ENCODE measurements at regions not wholly inside any gene's neighbourhood (a gene's known extent, or its start where the extent isn't known, plus 50 kb on each side); places are given as distances from the start of the nearest gene placed in this dataset.

DNA sequence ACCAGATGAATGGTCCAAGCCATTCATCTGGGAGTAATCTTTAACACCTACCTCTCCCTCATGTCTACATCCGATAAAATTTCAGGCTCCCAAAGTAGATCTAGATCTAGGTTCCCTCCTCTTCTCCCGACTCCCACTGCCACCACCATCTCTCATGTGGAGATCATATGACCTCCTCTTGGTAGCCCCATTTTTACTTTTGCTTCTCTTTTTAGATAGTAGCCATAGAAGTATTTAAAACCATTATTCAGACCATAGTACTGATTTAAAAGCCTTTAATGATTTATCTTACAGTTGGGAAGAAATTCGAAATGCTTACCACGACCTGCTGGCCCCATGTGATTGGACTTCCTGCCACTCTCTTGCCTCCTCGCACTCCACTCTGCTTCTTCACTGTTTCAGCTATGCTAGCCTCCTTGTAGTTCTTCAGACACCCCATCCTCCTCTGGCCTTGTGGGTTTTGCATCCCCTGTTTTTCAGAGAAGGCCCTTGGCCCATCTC is 98.5 kb downstream of the RASSF10 start:
- Histone ChIP-seq H2AFZ (ENCODE audit: low read length) (no peak overlapping the region), H3K79me2 (ENCODE audit: insufficient read depth, low read length) (no peaks in the 10 kb centered on the region), H3K27ac (ENCODE audit: extremely low read length, insufficient read depth, low read length) (no peak overlapping the region), H3K4me2 (ENCODE audit: low read depth, low read length) (no peak overlapping the region), H3K27me3 (ENCODE audit: control insufficient read depth in 1 of 2, insufficient read depth in 2 of 2, low read length in 2 of 2) (no peaks in the 10 kb centered on the region), H3K9me3 (ENCODE audit: low read length) (no peaks in the 10 kb centered on the region), H3K36me3 (replicated peaks in 1 of 2; ENCODE audit: control insufficient read depth in 1 of 2, insufficient read depth in 2 of 2, low read length in 2 of 2) (no peaks in the 10 kb centered on the region), H4K20me1 (ENCODE audit: insufficient read depth, low read length) (no peaks in the 10 kb centered on the region), H3K4me1 (ENCODE audit: insufficient read depth, low read length) (peaks cover 54% of the 10 kb centered on the region), H3K9ac (ENCODE audit: insufficient read depth, low read depth, low read length) (no peak overlapping the region), H3K4me3 (replicated peaks in 1 of 3; ENCODE audit: insufficient read depth in 1 of 3, low read depth in 2 of 3, low read length in 3 of 3) (no peak overlapping the region)
- intact Hi-C loops (cut with micrococcal nuclease; ENCODE audit: unreplicated experiment): no loop called here
- FAIRE-seq (no peak), DNase-seq (ENCODE audit: low spot score) (no peak), ATAC-seq (no peak)
- CTCF ChIA-PET (ENCODE audit: low intra/inter-chr PET ratio, low total read pairs): no interaction called here
- TF ChIP-seq, protein P1, sequence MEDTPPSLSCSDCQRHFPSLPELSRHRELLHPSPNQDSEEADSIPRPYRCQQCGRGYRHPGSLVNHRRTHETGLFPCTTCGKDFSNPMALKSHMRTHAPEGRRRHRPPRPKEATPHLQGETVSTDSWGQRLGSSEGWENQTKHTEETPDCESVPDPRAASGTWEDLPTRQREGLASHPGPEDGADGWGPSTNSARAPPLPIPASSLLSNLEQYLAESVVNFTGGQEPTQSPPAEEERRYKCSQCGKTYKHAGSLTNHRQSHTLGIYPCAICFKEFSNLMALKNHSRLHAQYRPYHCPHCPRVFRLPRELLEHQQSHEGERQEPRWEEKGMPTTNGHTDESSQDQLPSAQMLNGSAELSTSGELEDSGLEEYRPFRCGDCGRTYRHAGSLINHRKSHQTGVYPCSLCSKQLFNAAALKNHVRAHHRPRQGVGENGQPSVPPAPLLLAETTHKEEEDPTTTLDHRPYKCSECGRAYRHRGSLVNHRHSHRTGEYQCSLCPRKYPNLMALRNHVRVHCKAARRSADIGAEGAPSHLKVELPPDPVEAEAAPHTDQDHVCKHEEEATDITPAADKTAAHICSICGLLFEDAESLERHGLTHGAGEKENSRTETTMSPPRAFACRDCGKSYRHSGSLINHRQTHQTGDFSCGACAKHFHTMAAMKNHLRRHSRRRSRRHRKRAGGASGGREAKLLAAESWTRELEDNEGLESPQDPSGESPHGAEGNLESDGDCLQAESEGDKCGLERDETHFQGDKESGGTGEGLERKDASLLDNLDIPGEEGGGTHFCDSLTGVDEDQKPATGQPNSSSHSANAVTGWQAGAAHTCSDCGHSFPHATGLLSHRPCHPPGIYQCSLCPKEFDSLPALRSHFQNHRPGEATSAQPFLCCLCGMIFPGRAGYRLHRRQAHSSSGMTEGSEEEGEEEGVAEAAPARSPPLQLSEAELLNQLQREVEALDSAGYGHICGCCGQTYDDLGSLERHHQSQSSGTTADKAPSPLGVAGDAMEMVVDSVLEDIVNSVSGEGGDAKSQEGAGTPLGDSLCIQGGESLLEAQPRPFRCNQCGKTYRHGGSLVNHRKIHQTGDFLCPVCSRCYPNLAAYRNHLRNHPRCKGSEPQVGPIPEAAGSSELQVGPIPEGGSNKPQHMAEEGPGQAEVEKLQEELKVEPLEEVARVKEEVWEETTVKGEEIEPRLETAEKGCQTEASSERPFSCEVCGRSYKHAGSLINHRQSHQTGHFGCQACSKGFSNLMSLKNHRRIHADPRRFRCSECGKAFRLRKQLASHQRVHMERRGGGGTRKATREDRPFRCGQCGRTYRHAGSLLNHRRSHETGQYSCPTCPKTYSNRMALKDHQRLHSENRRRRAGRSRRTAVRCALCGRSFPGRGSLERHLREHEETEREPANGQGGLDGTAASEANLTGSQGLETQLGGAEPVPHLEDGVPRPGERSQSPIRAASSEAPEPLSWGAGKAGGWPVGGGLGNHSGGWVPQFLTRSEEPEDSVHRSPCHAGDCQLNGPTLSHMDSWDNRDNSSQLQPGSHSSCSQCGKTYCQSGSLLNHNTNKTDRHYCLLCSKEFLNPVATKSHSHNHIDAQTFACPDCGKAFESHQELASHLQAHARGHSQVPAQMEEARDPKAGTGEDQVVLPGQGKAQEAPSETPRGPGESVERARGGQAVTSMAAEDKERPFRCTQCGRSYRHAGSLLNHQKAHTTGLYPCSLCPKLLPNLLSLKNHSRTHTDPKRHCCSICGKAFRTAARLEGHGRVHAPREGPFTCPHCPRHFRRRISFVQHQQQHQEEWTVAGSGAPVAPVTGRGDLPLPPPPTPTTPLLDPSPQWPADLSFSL (CRISPR knock-in tag; IDR thresholded peaks at IDR 0.05): no peak
- TF ChIP-seq GPN1 (CRISPR knock-in tag; IDR thresholded peaks at IDR 0.05; ENCODE audit: borderline replicate concordance): no peak
- TF ChIP-seq SMAD9 (CRISPR knock-in tag; IDR thresholded peaks at IDR 0.05): no peak
- TF ChIP-seq SRSF4 (IDR thresholded peaks at IDR 0.05; ENCODE audit: low read depth, low read length, poor library complexity, severe bottlenecking): no peak
- TF ChIP-seq, protein P2, sequence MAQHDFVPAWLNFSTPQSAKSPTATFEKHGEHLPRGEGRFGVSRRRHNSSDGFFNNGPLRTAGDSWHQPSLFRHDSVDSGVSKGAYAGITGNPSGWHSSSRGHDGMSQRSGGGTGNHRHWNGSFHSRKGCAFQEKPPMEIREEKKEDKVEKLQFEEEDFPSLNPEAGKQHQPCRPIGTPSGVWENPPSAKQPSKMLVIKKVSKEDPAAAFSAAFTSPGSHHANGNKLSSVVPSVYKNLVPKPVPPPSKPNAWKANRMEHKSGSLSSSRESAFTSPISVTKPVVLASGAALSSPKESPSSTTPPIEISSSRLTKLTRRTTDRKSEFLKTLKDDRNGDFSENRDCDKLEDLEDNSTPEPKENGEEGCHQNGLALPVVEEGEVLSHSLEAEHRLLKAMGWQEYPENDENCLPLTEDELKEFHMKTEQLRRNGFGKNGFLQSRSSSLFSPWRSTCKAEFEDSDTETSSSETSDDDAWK (CRISPR knock-in tag; IDR thresholded peaks at IDR 0.05): no peak
- TF ChIP-seq ZNF329 (CRISPR knock-in tag; IDR thresholded peaks at IDR 0.05; ENCODE audit: low read depth): no peak
- TF ChIP-seq ZNF224 (CRISPR knock-in tag; IDR thresholded peaks at IDR 0.05): no peak
- 70% methylated on average over 5 of the region's 5 CpGs for WGBS (ENCODE audit: low lambda C conversion rate)
- POLR2A ChIA-PET: no interaction called here
- no TSS peak for BruUV-seq (replicated peaks)
- in situ Hi-C loops (cut with HindIII; ENCODE audit: extremely low pct_ligation_motif_present, low pct_unique_long_range_greater_than_20kb): no loop called here

Measured in HepG2 (cell line).